ENCODE measurements at regions not wholly inside any gene's neighbourhood (a gene's known extent, or its start where the extent isn't known, plus 50 kb on each side); places are given as distances from the start of the nearest gene placed in this dataset.
A peak's percentile ranks its signal among the peaks of the same experiment; 100 is the strongest.
"Not testable (repeated sequence)": the region's sequence is repeated elsewhere in the genome, so short reads cannot be mapped to it uniquely, and the experiment has no call there.

DNA sequence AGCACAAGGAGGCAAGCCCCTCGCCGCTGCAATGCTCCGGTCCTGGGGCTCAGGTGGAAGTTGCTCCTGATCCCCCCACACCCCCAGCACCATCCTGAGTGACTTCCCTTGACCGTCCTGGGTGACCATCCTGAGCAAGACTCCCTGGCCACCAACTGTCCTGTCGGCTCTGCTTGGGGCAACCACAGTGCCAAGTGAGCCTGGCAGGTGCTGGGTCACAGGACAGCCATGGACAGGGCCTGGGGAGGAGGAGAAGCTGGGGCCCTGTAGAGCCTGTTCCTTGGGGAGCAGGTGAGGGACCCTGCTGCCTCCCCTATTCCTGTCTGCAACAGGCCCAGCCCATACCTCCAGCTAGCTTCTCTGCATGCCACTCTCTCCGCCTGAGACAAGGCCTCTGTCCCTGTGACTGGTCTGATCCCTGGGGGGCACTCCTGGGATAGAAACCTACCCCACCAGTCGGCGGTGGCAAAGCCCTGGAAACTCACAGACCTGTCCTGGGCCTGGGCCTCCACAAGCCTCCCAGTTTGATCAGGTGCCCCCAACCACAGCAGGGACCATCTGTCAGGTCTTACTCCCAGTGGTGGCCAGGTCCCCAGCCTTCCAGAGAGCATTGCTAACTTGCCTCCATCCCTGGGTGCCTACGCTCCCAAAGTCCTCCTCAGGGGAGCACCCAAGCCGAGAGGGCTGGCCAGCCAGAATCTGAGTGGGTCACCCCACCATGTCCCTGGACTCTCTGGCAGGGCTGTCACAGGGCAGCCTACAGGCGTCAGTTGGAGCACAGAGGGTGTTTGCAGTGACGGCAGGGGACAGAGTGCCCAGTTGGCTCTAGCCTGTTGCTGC is 68.7 kb upstream of the WNT7B start:
- H3K4me1 Mint-ChIP-seq: peaks cover 16% of the 10 kb centered on the region
- no peaks in the 10 kb centered on the region for H3K9me3 Mint-ChIP-seq
- H3K4me3 Mint-ChIP-seq: peak overlapping the region; percentile 73
- no peaks in the 10 kb centered on the region for H3K36me3 Mint-ChIP-seq
- H3K27ac Mint-ChIP-seq: peak overlapping the region; percentile 58
- ATAC-seq (ENCODE audit: low read depth) (no peak), DNase-seq (ENCODE audit: low spot score in 2 of 2) (no peak)
- H3K27me3 Mint-ChIP-seq: no peaks in the 10 kb centered on the region

- no peak for ATAC-seq (ENCODE audit: low read depth)
- Mint-ChIP-seq H3K4me1 (peaks cover 18% of the 10 kb centered on the region), H3K27ac (peak overlapping the region; percentile 58), H3K36me3 (no peaks in the 10 kb centered on the region), H3K9me3 (no peaks in the 10 kb centered on the region), H3K4me3 (peak overlapping the region; percentile 73), H3K27me3 (no peaks in the 10 kb centered on the region)
- DNase-seq (ENCODE audit: low spot score in 2 of 2): no peak
Observed at GRCh38 chr22:46046299-46046685, 69.3 kb upstream of the WNT7B start.

- no peak for ATAC-seq (ENCODE audit: low read depth)
- Mint-ChIP-seq H3K27ac (no peak overlapping the region), H3K36me3 (no peaks in the 10 kb centered on the region), H3K4me3 (no peak overlapping the region), H3K9me3 (no peaks in the 10 kb centered on the region), H3K4me1 (peaks cover 20% of the 10 kb centered on the region), H3K27me3 (no peaks in the 10 kb centered on the region)
- DNase-seq (ENCODE audit: low spot score in 2 of 2): no peak
Observed at GRCh38 chr22:46047226-46047625, 70.3 kb upstream of the WNT7B start.

GRCh38 chr22:46047841-46048595 is 71.1 kb upstream of the WNT7B start:
- no peak overlapping the region for H3K27ac Mint-ChIP-seq
- H3K9me3 Mint-ChIP-seq: no peaks in the 10 kb centered on the region
- ATAC-seq (ENCODE audit: low read depth) (peak; percentile 70), DNase-seq (ENCODE audit: low spot score in 2 of 2) (no peak)
- H3K4me1 Mint-ChIP-seq: peaks cover 23% of the 10 kb centered on the region
- H3K27me3 Mint-ChIP-seq: no peaks in the 10 kb centered on the region
- H3K36me3 Mint-ChIP-seq: no peaks in the 10 kb centered on the region
- H3K4me3 Mint-ChIP-seq: no peak overlapping the region

DNA sequence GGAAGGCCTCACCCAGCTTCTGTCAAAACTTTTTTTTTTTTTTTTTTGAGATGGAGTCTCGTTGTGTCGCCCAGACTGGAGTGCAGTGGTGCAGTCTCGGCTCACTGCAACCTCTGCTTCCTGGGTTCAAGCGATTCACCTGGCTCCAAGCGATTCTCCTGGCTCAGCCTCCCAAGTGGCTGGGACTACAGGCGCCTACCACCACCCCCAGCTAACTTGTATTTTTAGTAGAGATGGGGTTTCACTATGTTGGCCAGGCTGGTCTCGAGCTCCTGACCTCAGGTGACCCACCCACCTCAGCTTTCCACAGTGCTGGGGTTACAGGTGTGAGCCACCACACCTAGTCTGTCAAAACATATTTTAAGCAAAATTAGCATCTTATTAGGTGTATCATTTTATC is 71.7 kb upstream of the WNT7B start:
- H3K27ac Mint-ChIP-seq; H3K9me3 Mint-ChIP-seq; H3K36me3 Mint-ChIP-seq; H3K4me3 Mint-ChIP-seq; ATAC-seq (ENCODE audit: low read depth); H3K27me3 Mint-ChIP-seq; DNase-seq (ENCODE audit: low spot score in 2 of 2): not testable (repeated sequence)
- H3K4me1 Mint-ChIP-seq: peaks cover 23% of the 10 kb centered on the region

DNA sequence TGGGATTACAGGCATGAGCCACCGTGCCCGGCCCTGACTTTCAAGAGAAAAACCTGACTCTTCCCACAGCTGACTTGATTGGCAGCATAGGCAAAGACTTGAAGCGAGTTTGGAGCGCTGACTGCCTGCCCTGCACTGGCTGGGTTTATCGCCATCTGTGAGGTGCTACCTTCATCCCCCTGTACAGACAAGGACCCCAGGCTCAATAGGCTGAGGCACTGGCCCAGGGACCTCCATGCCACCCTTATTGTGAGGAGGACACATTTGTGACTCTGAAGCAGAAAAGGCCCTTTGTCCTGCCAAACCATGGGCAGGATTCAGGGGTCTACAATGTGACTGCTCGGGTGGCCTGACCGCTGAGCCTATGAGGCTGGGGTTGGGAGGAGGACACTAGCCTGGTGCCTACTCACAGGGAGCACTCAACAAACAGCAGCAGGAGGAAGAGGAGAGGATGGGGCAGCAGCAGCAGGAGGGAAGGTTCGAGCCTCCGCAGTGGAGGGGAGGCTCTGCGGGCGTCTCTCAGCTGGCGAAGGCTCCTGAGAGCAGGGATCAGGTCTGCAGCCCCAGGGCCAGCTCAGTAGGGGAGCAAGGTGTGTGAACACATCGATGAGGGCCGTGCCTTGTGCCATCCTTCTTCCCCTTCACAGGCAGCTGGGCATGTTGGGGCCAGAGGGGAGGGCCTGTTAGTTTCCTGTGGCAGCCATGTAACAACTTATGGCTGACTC is 72.9 kb upstream of the WNT7B start:
- Mint-ChIP-seq H3K4me3 (no peak overlapping the region), H3K36me3 (no peaks in the 10 kb centered on the region), H3K27ac (no peak overlapping the region), H3K27me3 (no peaks in the 10 kb centered on the region), H3K4me1 (peaks cover 25% of the 10 kb centered on the region), H3K9me3 (no peaks in the 10 kb centered on the region)
- DNase-seq (ENCODE audit: low spot score in 2 of 2) (no peak), ATAC-seq (ENCODE audit: low read depth) (no peak)

DNA sequence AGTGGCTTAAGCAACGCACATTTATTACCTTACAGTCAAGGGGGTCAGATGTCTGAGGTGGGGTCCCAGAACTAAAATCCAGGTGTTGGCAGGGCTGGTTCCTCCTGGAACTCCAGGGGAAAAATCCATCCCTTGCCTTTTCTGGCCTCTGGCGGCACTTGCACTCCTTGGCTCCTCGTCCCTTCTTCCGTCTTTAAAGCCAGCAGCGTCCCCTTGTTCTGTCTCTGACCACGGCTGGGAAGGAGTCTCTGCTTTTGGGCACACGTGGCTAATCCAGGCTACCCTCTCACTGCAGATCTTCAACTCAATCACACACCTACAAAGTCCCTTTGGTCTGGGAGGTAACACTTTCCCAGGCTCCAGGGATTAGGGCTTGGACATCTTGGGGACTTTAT is 73.5 kb upstream of the WNT7B start:
- Mint-ChIP-seq H3K36me3 (no peaks in the 10 kb centered on the region), H3K4me3 (no peak overlapping the region), H3K27me3 (no peaks in the 10 kb centered on the region), H3K27ac (peak overlapping the region; percentile 60), H3K9me3 (no peaks in the 10 kb centered on the region), H3K4me1 (peaks cover 30% of the 10 kb centered on the region)
- no peak for DNase-seq (ENCODE audit: low spot score in 2 of 2)
- no peak for ATAC-seq (ENCODE audit: low read depth)

GRCh38 chr22:46050916-46051614 is 74.1 kb upstream of the WNT7B start:
- no peak for ATAC-seq (ENCODE audit: low read depth)
- Mint-ChIP-seq H3K27ac (peak overlapping the region; percentile 60), H3K4me1 (peaks cover 28% of the 10 kb centered on the region), H3K9me3 (no peaks in the 10 kb centered on the region), H3K36me3 (no peaks in the 10 kb centered on the region), H3K27me3 (no peaks in the 10 kb centered on the region), H3K4me3 (peak overlapping the region; percentile 41)
- no peak for DNase-seq (ENCODE audit: low spot score in 2 of 2)

DNA sequence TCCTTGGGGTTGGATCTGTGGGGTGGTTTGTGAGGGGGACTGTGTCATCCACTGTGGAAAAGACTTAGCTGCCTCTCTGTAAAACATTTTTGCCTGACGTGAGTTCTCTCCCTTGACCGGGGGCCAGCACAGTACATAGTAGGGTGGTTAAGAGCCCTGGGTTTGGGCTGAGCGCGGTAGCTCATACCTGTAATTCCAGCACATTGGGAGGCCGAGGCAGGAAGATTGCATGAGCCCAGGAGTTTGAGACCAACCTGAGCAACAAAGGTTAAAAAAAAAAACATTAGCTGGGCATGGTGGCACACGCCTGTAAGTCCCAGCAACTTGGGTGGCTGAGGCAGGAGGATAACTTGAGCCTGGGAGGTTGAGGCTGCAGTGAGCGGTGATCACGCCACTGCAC is 74.7 kb upstream of the WNT7B start:
- H3K4me1 Mint-ChIP-seq: peaks cover 22% of the 10 kb centered on the region
- no peaks in the 10 kb centered on the region for H3K27me3 Mint-ChIP-seq
- H3K27ac Mint-ChIP-seq: peak overlapping the region; percentile 60
- DNase-seq (ENCODE audit: low spot score in 2 of 2) (no peak), ATAC-seq (ENCODE audit: low read depth) (no peak)
- no peaks in the 10 kb centered on the region for H3K36me3 Mint-ChIP-seq
- no peaks in the 10 kb centered on the region for H3K9me3 Mint-ChIP-seq
- peak overlapping the region; percentile 15 for H3K4me3 Mint-ChIP-seq

DNA sequence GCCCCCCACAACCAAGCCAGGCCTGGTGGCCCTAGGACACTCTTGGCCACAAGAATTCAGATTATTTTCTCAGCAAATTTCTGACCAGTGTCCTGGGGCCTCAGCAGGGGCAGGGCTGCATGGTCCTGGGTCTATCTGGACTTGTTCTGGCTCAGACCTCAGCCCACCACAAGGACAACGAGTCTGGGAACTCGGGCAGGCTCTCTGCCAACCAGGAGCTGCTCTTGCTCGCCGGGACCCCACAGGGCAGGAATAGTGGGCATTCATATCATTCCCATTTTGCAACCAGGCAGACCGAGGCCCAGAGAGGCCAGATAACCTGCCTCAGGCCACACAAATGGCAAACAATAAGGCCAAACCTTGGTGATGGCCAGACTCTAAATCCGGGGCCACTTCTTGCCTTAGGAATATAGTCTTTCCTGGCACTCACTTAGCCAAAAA is 75.4 kb upstream of the WNT7B start:
- Mint-ChIP-seq H3K36me3 (no peaks in the 10 kb centered on the region), H3K4me3 (peak overlapping the region; percentile 96), H3K27me3 (no peaks in the 10 kb centered on the region), H3K9me3 (no peaks in the 10 kb centered on the region), H3K27ac (peak overlapping the region; percentile 94), H3K4me1 (peaks cover 23% of the 10 kb centered on the region)
- DNase-seq (ENCODE audit: low spot score in 2 of 2) (no peak), ATAC-seq (ENCODE audit: low read depth) (no peak)

DNA sequence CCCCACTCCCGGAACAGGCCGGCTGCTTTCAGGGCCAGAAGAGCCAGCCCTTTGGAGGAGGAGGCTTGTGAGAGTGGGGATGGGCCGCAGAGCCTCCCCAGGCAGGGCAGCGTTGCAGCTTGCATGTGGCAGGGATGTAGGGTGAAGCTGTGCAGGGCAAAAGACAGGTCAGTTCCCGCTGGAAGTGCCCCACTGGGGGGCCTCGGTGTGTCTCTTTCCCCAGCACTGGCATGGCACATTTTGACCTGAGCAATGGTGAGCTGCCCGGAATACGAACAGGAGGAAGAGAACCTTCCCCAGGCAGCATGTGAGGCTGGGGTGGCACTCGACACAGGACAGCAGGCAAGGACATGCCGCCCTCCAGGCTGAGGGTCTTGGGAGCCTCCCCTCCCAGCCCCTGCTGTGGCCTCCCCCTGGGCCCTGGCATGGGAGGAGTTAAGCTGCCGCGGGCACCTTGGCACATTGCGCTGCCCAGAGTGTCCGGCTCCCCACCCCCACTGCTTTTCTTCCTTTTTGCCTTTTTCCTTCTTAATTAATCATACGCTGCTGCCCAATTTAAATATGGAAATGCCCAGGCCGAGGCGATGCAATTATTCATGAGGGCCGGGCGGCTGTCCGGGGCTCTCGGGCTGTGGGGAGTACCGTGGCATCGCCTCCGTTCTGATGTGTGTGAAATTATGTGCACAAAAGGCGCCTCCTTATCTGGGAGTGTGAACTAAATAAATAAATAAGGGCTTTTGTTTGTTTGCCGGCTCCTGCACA is 76.0 kb upstream of the WNT7B start:
- no peak for DNase-seq (ENCODE audit: low spot score in 2 of 2)
- H3K4me1 Mint-ChIP-seq: peaks cover 24% of the 10 kb centered on the region

DNA sequence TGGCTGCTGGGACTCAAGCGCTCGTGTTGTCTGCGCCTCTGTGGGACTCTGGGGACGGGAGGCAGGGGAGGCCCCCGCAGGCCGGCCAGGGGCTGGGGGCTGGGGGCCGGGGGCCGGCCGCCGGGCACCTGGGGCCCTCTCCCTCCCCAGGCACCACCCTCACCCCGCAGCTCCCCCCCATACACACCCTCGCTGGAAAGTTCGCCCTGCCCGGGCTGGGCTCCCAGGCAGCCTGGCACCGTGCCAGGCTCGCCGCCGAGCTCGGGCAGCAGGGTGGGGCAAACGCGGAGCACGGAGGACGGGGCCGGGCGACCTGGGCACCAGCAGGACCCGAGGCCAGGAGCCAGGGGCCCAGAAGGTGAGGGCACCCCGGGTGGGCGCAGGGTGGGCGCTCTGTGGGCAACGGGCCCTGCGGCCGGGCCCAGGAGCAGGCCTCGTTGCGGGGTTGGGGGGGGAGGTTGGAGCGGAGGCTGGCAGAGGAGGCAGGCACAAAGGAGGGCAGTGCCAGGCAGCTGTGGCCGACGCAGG is 76.7 kb upstream of the WNT7B start:
- Mint-ChIP-seq H3K4me3 (peak overlapping the region; percentile 96), H3K4me1 (peaks cover 28% of the 10 kb centered on the region), H3K36me3 (no peaks in the 10 kb centered on the region), H3K27ac (peak overlapping the region; percentile 94), H3K27me3 (no peaks in the 10 kb centered on the region), H3K9me3 (no peaks in the 10 kb centered on the region)
- peak; percentile 54 for ATAC-seq (ENCODE audit: low read depth)
- DNase-seq (ENCODE audit: low spot score in 2 of 2): peak; percentile 51 to 79

More for the DNA sequence above, 76.0 kb upstream of the WNT7B start:
- H3K9me3 Mint-ChIP-seq: no peaks in the 10 kb centered on the region
- peak overlapping the region; percentile 96 for H3K4me3 Mint-ChIP-seq
- no peaks in the 10 kb centered on the region for H3K36me3 Mint-ChIP-seq
- no peaks in the 10 kb centered on the region for H3K27me3 Mint-ChIP-seq
- ATAC-seq (ENCODE audit: low read depth): no peak
- peak overlapping the region; percentile 94 for H3K27ac Mint-ChIP-seq

All from memory B cell (primary cell).